ENCODE measurements at regions not wholly inside any gene's neighbourhood (a gene's known extent, or its start where the extent isn't known, plus 50 kb on each side); places are given as distances from the start of the nearest gene placed in this dataset.

- H3K27ac ChIP-seq (ENCODE audit: extremely low read depth, low read depth, low read length): no peak overlapping the region
- DNase-seq (ENCODE audit: extremely low read depth in 1 of 4, low spot score in 3 of 4) (no peak), FAIRE-seq (no peak), ATAC-seq (no peak)
- no peak overlapping the region for H2AFZ ChIP-seq (ENCODE audit: low read depth, low read length)
- no peaks in the 10 kb centered on the region for H3K9me3 ChIP-seq (replicated peaks; ENCODE audit: control insufficient read depth, insufficient read depth, low read depth, low read length)
- 19% methylated on average over 4 of the region's 4 CpGs for WGBS (ENCODE audit: insufficient coverage, low coverage, missing lambda C conversion rate)
- intact Hi-C loops (cut with micrococcal nuclease) (no loop called here), in situ Hi-C loops (cut with MboI) (no loop called here)
- H3K27me3 ChIP-seq (ENCODE audit: control insufficient read depth in 2 of 2, insufficient read depth in 2 of 2, low read length in 2 of 2): no peaks in the 10 kb centered on the region
- H3K4me1 ChIP-seq (replicated peaks in 1 of 2; ENCODE audit: control insufficient read depth in 2 of 2, insufficient read depth in 2 of 2, low read length in 2 of 2): no peaks in the 10 kb centered on the region
- no peak for TF ChIP-seq ZSCAN32 (CRISPR knock-in tag; IDR thresholded peaks at IDR 0.05)
- no TSS peak for BruUV-seq (replicated peaks)
- no peak overlapping the region for H3K4me3 ChIP-seq
- H3K36me3 ChIP-seq (ENCODE audit: control insufficient read depth, insufficient read depth, low read length): no peaks in the 10 kb centered on the region
- no peak overlapping the region for H3K9ac ChIP-seq (ENCODE audit: insufficient read depth in 1 of 2, low read depth in 2 of 2, low read length in 2 of 2)
- no peaks in the 10 kb centered on the region for H3K9me1 ChIP-seq (ENCODE audit: control insufficient read depth, insufficient read depth, low read length)
- H4K20me1 ChIP-seq (replicated peaks; ENCODE audit: control insufficient read depth, insufficient read depth, low read length): no peaks in the 10 kb centered on the region
- ChIA-PET CTCF (ENCODE audit: low intra/inter-chr PET ratio) (no interaction called here), POLR2A (no interaction called here)
- H3K79me2 ChIP-seq (ENCODE audit: control insufficient read depth, insufficient read depth, low read length): no peaks in the 10 kb centered on the region
- no peak overlapping the region for H3K4me2 ChIP-seq (ENCODE audit: insufficient read depth, low read length)
Observed at GRCh38 chr15:36356466-36356865, 223.0 kb upstream of the CDIN1 start.

DNA sequence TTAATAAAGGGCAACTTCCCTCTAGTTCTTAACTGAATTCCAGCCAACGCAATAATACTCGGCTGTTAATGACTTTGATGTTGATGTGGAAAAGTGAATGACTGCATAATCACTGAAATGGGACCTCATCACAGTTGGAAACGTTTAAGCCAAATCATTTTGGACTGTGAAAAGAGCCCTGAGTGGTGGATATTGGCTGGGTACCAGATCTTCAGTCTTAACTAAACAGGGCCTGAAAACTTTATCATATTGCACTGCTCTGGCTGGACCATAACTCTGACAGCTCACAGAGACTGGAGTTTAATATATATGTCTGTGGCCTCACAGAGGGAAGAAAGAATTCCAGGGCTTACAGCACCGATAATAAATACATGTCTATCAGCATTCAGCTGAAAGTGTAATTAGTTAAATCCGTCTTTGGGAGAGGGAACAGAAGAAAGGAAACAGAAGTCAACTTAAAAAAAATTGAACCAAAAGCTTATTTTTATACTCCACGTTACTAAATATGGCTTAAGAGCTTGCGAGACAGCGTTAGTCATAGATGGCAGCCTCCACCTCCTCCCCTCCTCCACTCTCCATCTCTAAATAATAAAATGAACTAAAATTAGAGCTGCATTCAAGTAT is 222.3 kb upstream of the CDIN1 start:
- in situ Hi-C loops (cut with MboI) (no loop called here), intact Hi-C loops (cut with micrococcal nuclease) (no loop called here)
- H4K20me1 ChIP-seq (replicated peaks; ENCODE audit: control insufficient read depth, insufficient read depth, low read length): no peaks in the 10 kb centered on the region
- BruUV-seq (replicated peaks): no TSS peak
- DNase-seq (ENCODE audit: extremely low read depth in 1 of 4, low spot score in 3 of 4) (no peak), FAIRE-seq (no peak), ATAC-seq (no peak)
- H3K9ac ChIP-seq (ENCODE audit: insufficient read depth in 1 of 2, low read depth in 2 of 2, low read length in 2 of 2): no peak overlapping the region
- 46% methylated on average over 8 of the region's 8 CpGs for WGBS (ENCODE audit: insufficient coverage, low coverage, missing lambda C conversion rate)
- H3K4me1 ChIP-seq (replicated peaks in 1 of 2; ENCODE audit: control insufficient read depth in 2 of 2, insufficient read depth in 2 of 2, low read length in 2 of 2): no peaks in the 10 kb centered on the region
- H2AFZ ChIP-seq (ENCODE audit: low read depth, low read length): no peak overlapping the region
- no peak overlapping the region for H3K27ac ChIP-seq (ENCODE audit: extremely low read depth, low read depth, low read length)
- H3K4me2 ChIP-seq (ENCODE audit: insufficient read depth, low read length): no peak overlapping the region
- ChIA-PET CTCF (ENCODE audit: low intra/inter-chr PET ratio) (interaction anchor here (0.7 kb wide), 1 partner anchor 720 kb away, joined by 3 read pairs; no protein-coding TSS in a partner anchor), POLR2A (no interaction called here)
- H3K27me3 ChIP-seq (ENCODE audit: control insufficient read depth in 2 of 2, insufficient read depth in 2 of 2, low read length in 2 of 2): no peaks in the 10 kb centered on the region
- H3K36me3 ChIP-seq (ENCODE audit: control insufficient read depth, insufficient read depth, low read length): no peaks in the 10 kb centered on the region
- H3K4me3 ChIP-seq: no peak overlapping the region
- H3K9me1 ChIP-seq (ENCODE audit: control insufficient read depth, insufficient read depth, low read length): no peaks in the 10 kb centered on the region
- H3K79me2 ChIP-seq (ENCODE audit: control insufficient read depth, insufficient read depth, low read length): no peaks in the 10 kb centered on the region
- no peaks in the 10 kb centered on the region for H3K9me3 ChIP-seq (replicated peaks; ENCODE audit: control insufficient read depth, insufficient read depth, low read depth, low read length)
- TF ChIP-seq ESRRA (IDR thresholded peaks at IDR 0.05; ENCODE audit: borderline replicate concordance, low read depth): no peak
- no peak for TF ChIP-seq ZEB2 (IDR thresholded peaks at IDR 0.05)
- TF ChIP-seq HDAC1 (IDR thresholded peaks at IDR 0.05): no peak
- no peak for TF ChIP-seq XRCC4 (IDR thresholded peaks at IDR 0.05; ENCODE audit: extremely low read depth, insufficient read depth, insufficient read length)
- no peak for TF ChIP-seq SLC30A9 (CRISPR knock-in tag; IDR thresholded peaks at IDR 0.05)
- no peak for TF ChIP-seq SREBF1 (IDR thresholded peaks at IDR 0.05; ENCODE audit: borderline replicate concordance, low read depth, low read length)
- no peak for TF ChIP-seq ZNF282 (CRISPR knock-in tag; IDR thresholded peaks at IDR 0.05)
- TF ChIP-seq CREM (IDR thresholded peaks at IDR 0.05; ENCODE audit: low read depth): no peak
- TF ChIP-seq, protein P1, sequence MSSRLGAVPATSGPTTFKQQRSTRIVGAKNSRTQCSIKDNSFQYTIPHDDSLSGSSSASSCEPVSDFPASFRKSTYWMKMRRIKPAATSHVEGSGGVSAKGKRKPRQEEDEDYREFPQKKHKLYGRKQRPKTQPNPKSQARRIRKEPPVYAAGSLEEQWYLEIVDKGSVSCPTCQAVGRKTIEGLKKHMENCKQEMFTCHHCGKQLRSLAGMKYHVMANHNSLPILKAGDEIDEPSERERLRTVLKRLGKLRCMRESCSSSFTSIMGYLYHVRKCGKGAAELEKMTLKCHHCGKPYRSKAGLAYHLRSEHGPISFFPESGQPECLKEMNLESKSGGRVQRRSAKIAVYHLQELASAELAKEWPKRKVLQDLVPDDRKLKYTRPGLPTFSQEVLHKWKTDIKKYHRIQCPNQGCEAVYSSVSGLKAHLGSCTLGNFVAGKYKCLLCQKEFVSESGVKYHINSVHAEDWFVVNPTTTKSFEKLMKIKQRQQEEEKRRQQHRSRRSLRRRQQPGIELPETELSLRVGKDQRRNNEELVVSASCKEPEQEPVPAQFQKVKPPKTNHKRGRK (tag; IDR thresholded peaks at IDR 0.05): no peak
- TF ChIP-seq EZH2 (IDR thresholded peaks at IDR 0.05; ENCODE audit: borderline replicate concordance, low read depth, low read length): no peak
- no peak for TF ChIP-seq TOE1 (IDR thresholded peaks at IDR 0.05; ENCODE audit: borderline replicate concordance)
- TF ChIP-seq TOE1 (CRISPR knock-in tag; IDR thresholded peaks at IDR 0.05; ENCODE audit: borderline replicate concordance, low read depth): no peak
- no peak for TF ChIP-seq ZNF23 (CRISPR knock-in tag; IDR thresholded peaks at IDR 0.05)
- TF ChIP-seq ZNF121 (CRISPR knock-in tag; conservative IDR thresholded peaks at IDR 0.05): no peak
- TF ChIP-seq, protein P2, sequence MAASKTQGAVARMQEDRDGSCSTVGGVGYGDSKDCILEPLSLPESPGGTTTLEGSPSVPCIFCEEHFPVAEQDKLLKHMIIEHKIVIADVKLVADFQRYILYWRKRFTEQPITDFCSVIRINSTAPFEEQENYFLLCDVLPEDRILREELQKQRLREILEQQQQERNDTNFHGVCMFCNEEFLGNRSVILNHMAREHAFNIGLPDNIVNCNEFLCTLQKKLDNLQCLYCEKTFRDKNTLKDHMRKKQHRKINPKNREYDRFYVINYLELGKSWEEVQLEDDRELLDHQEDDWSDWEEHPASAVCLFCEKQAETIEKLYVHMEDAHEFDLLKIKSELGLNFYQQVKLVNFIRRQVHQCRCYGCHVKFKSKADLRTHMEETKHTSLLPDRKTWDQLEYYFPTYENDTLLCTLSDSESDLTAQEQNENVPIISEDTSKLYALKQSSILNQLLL (CRISPR knock-in tag; IDR thresholded peaks at IDR 0.05; ENCODE audit: borderline replicate concordance): no peak
